ENCODE measurements at regions not wholly inside any gene's neighbourhood (a gene's known extent, or its start where the extent isn't known, plus 50 kb on each side); places are given as distances from the start of the nearest gene placed in this dataset.

GRCh38 chr15:91692596-91692995 is 160.9 kb upstream of the SLCO3A1 start:
- DNase-seq, result no peak

- no peak for DNase-seq
Measured at GRCh38 chr15:91694131-91694830, 159.2 kb upstream of the SLCO3A1 start.

- DNase-seq, result no peak
Measured at GRCh38 chr15:91694831-91695210, 158.7 kb upstream of the SLCO3A1 start.

GRCh38 chr15:91695799-91696198 is 157.7 kb upstream of the SLCO3A1 start:
- DNase-seq, result no peak

- no peak for DNase-seq
Measured at GRCh38 chr15:91696981-91697380, 156.5 kb upstream of the SLCO3A1 start.

- DNase-seq, result no peak
Measured at GRCh38 chr15:91698241-91698640, 155.3 kb upstream of the SLCO3A1 start.

GRCh38 chr15:91699741-91700140 is 153.8 kb upstream of the SLCO3A1 start:
- no peak for DNase-seq

- no peak for DNase-seq
Measured at GRCh38 chr15:91703274-91703673, 150.2 kb upstream of the SLCO3A1 start.

GRCh38 chr15:91704343-91704742 is 149.2 kb upstream of the SLCO3A1 start:
- DNase-seq, result no peak

- peak; percentile 86 to 88 for DNase-seq
Measured at GRCh38 chr15:91706322-91707032, 147.0 kb upstream of the SLCO3A1 start.

GRCh38 chr15:91710080-91710698 is 143.3 kb upstream of the SLCO3A1 start:
- no peak for DNase-seq

GRCh38 chr15:91711384-91712033 is 142.0 kb upstream of the SLCO3A1 start:
- DNase-seq, result no peak

- no peak for DNase-seq
Measured at GRCh38 chr15:91712286-91712685, 141.2 kb upstream of the SLCO3A1 start.

GRCh38 chr15:91716536-91716935 is 137.0 kb upstream of the SLCO3A1 start:
- no peak for DNase-seq

- DNase-seq, result no peak
Measured at GRCh38 chr15:91717811-91718210, 135.7 kb upstream of the SLCO3A1 start.

GRCh38 chr15:91723959-91724358 is 129.5 kb upstream of the SLCO3A1 start:
- no peak for DNase-seq

- DNase-seq, result no peak
Measured at GRCh38 chr15:91733661-91734060, 119.8 kb upstream of the SLCO3A1 start.

- DNase-seq, result no peak
Measured at GRCh38 chr15:91737151-91737818, 116.2 kb upstream of the SLCO3A1 start.

GRCh38 chr15:91741986-91742385 is 111.5 kb upstream of the SLCO3A1 start:
- DNase-seq, result no peak

GRCh38 chr15:91751611-91752010 is 101.9 kb upstream of the SLCO3A1 start:
- no peak for DNase-seq

- DNase-seq, result no peak
Measured at GRCh38 chr15:91752081-91752785, 101.3 kb upstream of the SLCO3A1 start.

- DNase-seq, result no peak
Measured at GRCh38 chr15:91759560-91759959, 93.9 kb upstream of the SLCO3A1 start.

Data from stimulated activated CD4-positive, alpha-beta T cell treated with anti-CD3 and anti-CD28 coated beads, Interleukin-2, amount 100 ng/mL, for 24 hours (primary cell).